Glutamatergic neuron (in vitro differentiated cells): ENCODE measurements at regions not wholly inside any gene's neighbourhood (a gene's known extent, or its start where the extent isn't known, plus 50 kb on each side); places are given as distances from the start of the nearest gene placed in this dataset.

Experiments
- DNase-seq: peaks from one replicate; pipeline ENCODE4 v3.0.0; 2022
- H3K27ac Mint-ChIP-seq: one replicate; pipeline ENCODE4 v1.8.0; 2020; ENCODE audit warnings: mild to moderate bottlenecking, mixed read lengths, inconsistent platforms; ENCODE audit not compliant: unreplicated experiment
- H3K27me3 Mint-ChIP-seq: one replicate; pipeline ENCODE4 v1.8.0; 2020; ENCODE audit warnings: mild to moderate bottlenecking, moderate library complexity, mixed read lengths, inconsistent platforms; ENCODE audit not compliant: unreplicated experiment
- H3K36me3 Mint-ChIP-seq: one replicate; pipeline ENCODE4 v1.8.0; 2020; ENCODE audit warnings: mild to moderate bottlenecking, mixed read lengths, inconsistent platforms; ENCODE audit not compliant: unreplicated experiment
- H3K4me1 Mint-ChIP-seq: one replicate; pipeline ENCODE4 v1.8.0; 2020; ENCODE audit warnings: mild to moderate bottlenecking, low read depth, mixed read lengths, inconsistent platforms; ENCODE audit not compliant: unreplicated experiment
- H3K4me3 Mint-ChIP-seq: one replicate; pipeline ENCODE4 v1.8.0; 2020; ENCODE audit warnings: mild to moderate bottlenecking, mixed read lengths, inconsistent platforms; ENCODE audit not compliant: unreplicated experiment
- H3K9me3 Mint-ChIP-seq: one replicate; pipeline ENCODE4 v1.8.0; 2020; ENCODE audit warnings: mild to moderate bottlenecking, moderate library complexity, mixed read lengths, inconsistent platforms; ENCODE audit not compliant: unreplicated experiment
- TF ChIP-seq, protein P1 (sequence below): fragments of 200-600 bp; sonication (generic); IDR thresholded peaks from one replicate; pipeline ENCODE4 v1.5.0; 2021; ENCODE audit not compliant: partially characterized antibody, unreplicated experiment

DNA sequence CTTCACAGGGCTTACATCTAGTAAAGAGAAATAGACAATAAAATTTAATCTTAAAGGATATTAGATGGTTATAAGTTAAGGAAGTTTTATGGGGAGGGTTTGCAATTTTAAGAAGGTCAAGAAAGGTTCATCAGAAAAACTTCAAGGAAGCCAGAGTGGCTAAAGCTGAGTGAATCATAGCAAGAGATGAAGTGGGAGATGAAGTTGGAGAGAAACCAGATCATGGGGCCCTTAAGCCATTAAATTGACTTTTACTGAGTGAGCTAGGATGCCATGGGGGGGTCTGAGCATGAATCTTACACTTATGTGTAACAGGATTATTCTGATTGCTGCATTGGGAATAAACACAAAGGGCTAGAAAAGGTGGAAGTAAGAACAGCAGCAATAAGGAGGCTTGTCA lies 189.2 kb downstream of the LRIG3 start:
- Mint-ChIP-seq H3K27me3 (no peaks in the 10 kb centered on the region), H3K4me3 (no peak overlapping the region)
- TF ChIP-seq, protein P1, sequence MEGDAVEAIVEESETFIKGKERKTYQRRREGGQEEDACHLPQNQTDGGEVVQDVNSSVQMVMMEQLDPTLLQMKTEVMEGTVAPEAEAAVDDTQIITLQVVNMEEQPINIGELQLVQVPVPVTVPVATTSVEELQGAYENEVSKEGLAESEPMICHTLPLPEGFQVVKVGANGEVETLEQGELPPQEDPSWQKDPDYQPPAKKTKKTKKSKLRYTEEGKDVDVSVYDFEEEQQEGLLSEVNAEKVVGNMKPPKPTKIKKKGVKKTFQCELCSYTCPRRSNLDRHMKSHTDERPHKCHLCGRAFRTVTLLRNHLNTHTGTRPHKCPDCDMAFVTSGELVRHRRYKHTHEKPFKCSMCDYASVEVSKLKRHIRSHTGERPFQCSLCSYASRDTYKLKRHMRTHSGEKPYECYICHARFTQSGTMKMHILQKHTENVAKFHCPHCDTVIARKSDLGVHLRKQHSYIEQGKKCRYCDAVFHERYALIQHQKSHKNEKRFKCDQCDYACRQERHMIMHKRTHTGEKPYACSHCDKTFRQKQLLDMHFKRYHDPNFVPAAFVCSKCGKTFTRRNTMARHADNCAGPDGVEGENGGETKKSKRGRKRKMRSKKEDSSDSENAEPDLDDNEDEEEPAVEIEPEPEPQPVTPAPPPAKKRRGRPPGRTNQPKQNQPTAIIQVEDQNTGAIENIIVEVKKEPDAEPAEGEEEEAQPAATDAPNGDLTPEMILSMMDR = no peak

DNA sequence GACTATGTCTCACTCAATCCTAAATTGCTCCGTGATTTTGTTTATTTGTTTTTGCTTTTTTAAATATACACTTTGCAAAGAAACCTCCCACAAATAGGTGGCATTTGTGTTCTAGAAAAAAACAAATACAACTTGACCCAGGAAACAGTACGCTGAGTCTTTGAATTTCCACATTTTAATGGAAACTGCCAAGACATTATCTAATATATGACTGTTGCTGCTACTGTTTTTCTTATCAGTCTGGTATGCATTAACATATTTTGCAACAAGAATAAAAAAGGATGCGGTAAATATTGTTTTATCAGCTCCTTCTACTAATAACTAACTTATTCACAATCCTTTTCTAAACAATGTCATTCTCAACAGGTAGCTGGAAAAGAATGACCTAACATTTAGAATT lies 187.4 kb downstream of the LRIG3 start:
- Mint-ChIP-seq H3K36me3 (no peaks in the 10 kb centered on the region), H3K4me3 (no peak overlapping the region), H3K27ac (no peak overlapping the region), H3K4me1 (no peaks in the 10 kb centered on the region), H3K27me3 (no peaks in the 10 kb centered on the region), H3K9me3 (no peaks in the 10 kb centered on the region)
- TF ChIP-seq, protein P1 = no peak
- no peak for DNase-seq

More for the DNA sequence above, 189.2 kb downstream of the LRIG3 start:
- Mint-ChIP-seq H3K27ac (no peak overlapping the region), H3K4me1 (no peaks in the 10 kb centered on the region), H3K36me3 (no peaks in the 10 kb centered on the region), H3K9me3 (no peaks in the 10 kb centered on the region)
- DNase-seq = no peak

DNA sequence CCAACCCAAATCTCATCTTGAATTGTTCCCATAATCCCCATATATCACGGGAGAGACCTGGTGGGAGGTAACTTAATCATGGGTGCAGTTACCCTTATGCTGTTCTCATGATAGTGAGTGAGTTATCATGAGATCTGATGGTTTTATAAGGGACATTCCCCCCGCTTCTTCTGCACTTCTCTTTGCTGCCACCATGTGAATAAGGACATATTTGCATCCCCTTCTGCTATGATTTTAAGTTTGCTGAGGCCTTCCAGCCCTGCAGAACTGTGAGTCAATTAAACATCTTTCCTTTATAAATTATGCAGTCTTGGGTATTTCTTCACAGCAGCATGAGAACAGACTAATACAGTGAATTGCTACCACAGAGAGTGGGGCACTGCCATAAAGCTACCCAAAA lies 179.1 kb downstream of the LRIG3 start:
- Mint-ChIP-seq H3K27ac (no peak overlapping the region), H3K4me1 (no peaks in the 10 kb centered on the region), H3K36me3 (no peaks in the 10 kb centered on the region), H3K4me3 (no peak overlapping the region), H3K27me3 (no peaks in the 10 kb centered on the region), H3K9me3 (no peaks in the 10 kb centered on the region)
- TF ChIP-seq, protein P1 = no peak
- DNase-seq = no peak

DNA sequence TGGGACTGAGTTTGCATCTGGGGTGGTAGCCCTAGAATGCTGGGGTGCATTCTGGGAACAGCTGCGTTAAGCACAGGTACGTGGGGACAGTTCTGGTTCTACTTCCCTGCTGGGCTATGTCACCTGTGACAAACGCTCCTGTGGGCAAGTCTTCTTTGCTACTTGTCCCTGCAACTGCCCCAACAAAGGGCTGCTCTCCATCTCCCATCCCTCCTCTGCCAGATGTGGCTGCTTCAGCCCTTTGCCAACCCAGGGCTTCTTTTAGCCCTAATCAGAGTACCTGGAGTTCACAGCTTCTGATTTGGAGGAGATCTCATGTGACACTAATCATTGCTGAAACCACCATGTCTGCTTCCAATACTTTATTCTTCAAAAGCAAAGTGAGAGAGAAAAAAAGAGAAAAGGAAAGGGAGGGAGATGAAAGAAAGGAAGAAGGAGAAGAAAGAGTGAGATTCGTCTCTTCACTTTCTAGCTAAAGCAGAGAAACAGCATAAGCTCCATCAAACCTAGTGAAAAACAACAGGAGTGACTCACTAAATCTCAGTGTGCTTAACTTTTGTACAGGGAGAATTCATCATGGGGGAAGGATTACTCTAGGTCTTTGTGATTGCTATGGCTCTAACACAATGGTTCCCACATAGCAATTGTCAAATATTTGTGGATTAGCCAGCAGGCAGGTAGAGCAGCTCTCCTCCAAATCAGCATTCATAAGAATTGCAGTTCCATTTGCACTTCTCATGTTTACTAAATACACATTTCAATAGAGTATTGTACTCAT lies 174.8 kb downstream of the LRIG3 start:
- Mint-ChIP-seq H3K4me1 (no peaks in the 10 kb centered on the region), H3K27me3 (no peaks in the 10 kb centered on the region), H3K9me3 (no peaks in the 10 kb centered on the region), H3K27ac (no peak overlapping the region), H3K4me3 (no peak overlapping the region), H3K36me3 (no peaks in the 10 kb centered on the region)
- no peak for DNase-seq
- TF ChIP-seq, protein P1 = no peak

DNA sequence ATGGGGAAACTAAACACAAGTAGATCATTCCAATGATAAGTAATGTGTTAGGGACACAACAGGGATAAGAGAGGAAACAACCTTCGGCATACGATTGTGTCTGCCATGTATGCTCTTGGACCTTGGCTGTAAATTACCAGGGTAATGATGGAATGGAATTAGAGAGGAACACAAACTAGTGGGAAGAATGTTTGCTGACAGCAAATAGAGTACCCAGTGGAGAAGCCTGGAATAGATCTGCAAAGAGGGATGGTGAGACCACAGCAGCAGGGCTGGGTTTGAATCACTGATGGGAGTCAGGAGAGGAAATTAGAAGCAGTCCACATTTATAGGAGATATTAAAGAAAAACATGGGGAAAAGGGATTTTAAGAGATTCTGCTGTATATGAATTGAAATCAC lies 172.8 kb downstream of the LRIG3 start:
- Mint-ChIP-seq H3K27ac (no peak overlapping the region), H3K27me3 (no peaks in the 10 kb centered on the region), H3K4me3 (no peak overlapping the region)

More for the DNA sequence above, 172.8 kb downstream of the LRIG3 start:
- TF ChIP-seq, protein P1 = no peak
- no peaks in the 10 kb centered on the region for H3K9me3 Mint-ChIP-seq
- H3K4me1 Mint-ChIP-seq = no peaks in the 10 kb centered on the region
- no peaks in the 10 kb centered on the region for H3K36me3 Mint-ChIP-seq
- DNase-seq = no peak
